Esophagus squamous epithelium (tissue), 5 donors: ENCODE measurements at regions not wholly inside any gene's neighbourhood (a gene's known extent, or its start where the extent isn't known, plus 50 kb on each side); places are given as distances from the start of the nearest gene placed in this dataset.

ENCODE experiments used
- DNase-seq: peaks from one replicate; lab custom pipeline; 2025; lab: John Stamatoyannopoulos, UW
- H3K27ac ChIP-seq, 4 donors: fragments of 200-600 bp; sonication (generic); one replicate each; pipeline ENCODE4 v1.5.1; 2016 to 2019; ENCODE audit warnings: mild to moderate bottlenecking in 1 of 4
- H3K27me3 ChIP-seq, 4 donors: fragments of 200-600 bp; sonication (generic); 1 replicate in 3 of 4; 2 replicates in 1 of 4; pipeline versions ENCODE4 v1.5.1 to v1.6.0; 2017 to 2021; ENCODE audit warnings: antibody characterized with exemption in 1 of 4
- H3K36me3 ChIP-seq, 3 donors: fragments of 200-600 bp; sonication (generic); one replicate each; pipeline ENCODE4 v1.5.1; 2016 to 2019
- H3K4me1 ChIP-seq, 3 donors: fragments of 200-600 bp; sonication (generic); one replicate each; pipeline ENCODE4 v1.5.1; 2017 to 2019
- H3K4me3 ChIP-seq, 4 donors: fragments of 200-600 bp; sonication (generic); 1 replicate in 3 of 4; 2 replicates in 1 of 4; pipeline ENCODE4 v1.5.1; 2016 to 2019; ENCODE audit warnings: mild to moderate bottlenecking in 2 of 4, moderate library complexity in 1 of 4
- H3K9me3 ChIP-seq, 3 donors: fragments of 200-600 bp; sonication (generic); one replicate each; pipeline ENCODE4 v1.5.1; 2016 to 2019
- CTCF ChIP-seq, 6 experiments: fragments of 450-650 bp in 4 of 6; fragments of 200-600 bp in 2 of 6; sonication (generic) in 2 of 6; IDR thresholded peaks; one replicate each; pipeline ENCODE4 v1.5.1; 2016 to 2019; ENCODE audit warnings: antibody characterized with exemption in 6 of 6, mild to moderate bottlenecking in 4 of 6, moderate library complexity in 4 of 6
- POLR2A ChIP-seq, 4 donors: fragments of 450-650 bp; IDR thresholded peaks; one replicate each; pipeline ENCODE4 v1.6.1; 2017; ENCODE audit warnings: antibody characterized with exemption in 4 of 4, mild to moderate bottlenecking in 4 of 4, moderate library complexity in 3 of 4
- WGBS, 2 donors: methylation state at CpG; one replicate each; pipeline ENCODE4 v1.1.5; 2018; 5-methylcytosine and 5-hydroxymethylcytosine counted together
- intact Hi-C: fragments of 100-400 bp; cut with DNase I; formaldehyde crosslinking; loops from one replicate; pipeline ENCODE4 v1.15.0; 2022
- donor health status: DM: yes; HTN: yes; CAD: no.

GRCh38 chr3:126259411-126260391, 79.3 kb upstream of the ALDH1L1 start:
- no peak for DNase-seq
- Histone ChIP-seq H3K9me3 (no peaks in the 10 kb centered on the region), H3K4me3 (peak overlapping the region in 1 of 4 donors; percentile 44), H3K36me3 (no peaks in the 10 kb centered on the region), H3K4me1 (peaks cover 0 to 18% (median 4%) of the 10 kb centered on the region in 3 donors), H3K27ac (peak overlapping the region in 3 of 4 donors; percentile 31 to 53 (median 52)), H3K27me3 (peaks cover 0 to 22% (median 0%) of the 10 kb centered on the region in 4 donors)
- intact Hi-C loops = loop anchor here (10.0 kb wide), 1 partner anchor 135 kb away; the partner anchor contains the start of gene CFAP100
- WGBS, 2 donors = 48 to 73% methylated on average over 10 to 20 of the region's 23 CpGs
- TF ChIP-seq CTCF (IDR thresholded peaks at IDR 0.05) (peak in 5 of 6 experiments; percentile 43 to 65 (median 61)), POLR2A (IDR thresholded peaks at IDR 0.05) (no peak)

- TF ChIP-seq CTCF (IDR thresholded peaks at IDR 0.05) (no peak), POLR2A (IDR thresholded peaks at IDR 0.05) (no peak)
- H3K27ac ChIP-seq = no peak overlapping the region
- no peak overlapping the region for H3K4me3 ChIP-seq
- DNase-seq = no peak
- H3K36me3 ChIP-seq = no peaks in the 10 kb centered on the region
- WGBS, 2 donors = 17 to 60% methylated on average over 1 of the region's 1 CpG
- intact Hi-C loops = loop anchor here (10.0 kb wide), 1 partner anchor 136 kb away; the partner anchor contains the start of gene CFAP100
- H3K4me1 ChIP-seq = peaks cover 0 to 13% (median 4%) of the 10 kb centered on the region in 3 donors
- H3K9me3 ChIP-seq = no peaks in the 10 kb centered on the region
- H3K27me3 ChIP-seq = peaks cover 0 to 13% (median 0%) of the 10 kb centered on the region in 4 donors
These were observed 78.3 kb upstream of the ALDH1L1 start for GRCh38 chr3:126258670-126259069.

DNA sequence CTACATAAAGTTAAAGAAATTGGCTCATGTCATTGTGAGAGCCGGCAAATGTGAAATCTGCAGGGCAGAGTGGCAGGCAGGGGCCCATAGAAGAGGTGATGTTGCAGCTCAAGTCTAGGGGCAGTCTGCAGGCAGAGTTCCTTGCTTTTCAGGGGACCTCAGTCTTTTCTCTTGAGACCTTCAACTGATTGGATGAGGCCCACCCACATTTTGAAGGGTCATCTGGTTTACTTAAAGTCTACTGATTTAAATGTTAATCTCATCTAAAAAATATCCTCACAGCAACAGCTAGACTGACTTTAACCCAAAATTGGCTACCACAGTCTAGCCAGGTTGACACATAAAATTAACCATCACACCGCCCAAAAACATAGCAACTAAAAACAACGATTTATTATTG, 77.6 kb upstream of the ALDH1L1 start:
- Histone ChIP-seq H3K4me3 (no peak overlapping the region), H3K27ac (no peak overlapping the region), H3K4me1 (peaks cover 0 to 13% (median 4%) of the 10 kb centered on the region in 3 donors), H3K36me3 (no peaks in the 10 kb centered on the region), H3K27me3 (peaks cover 0 to 13% (median 0%) of the 10 kb centered on the region in 4 donors), H3K9me3 (no peaks in the 10 kb centered on the region)
- intact Hi-C loops = loop anchor here (10.0 kb wide), 1 partner anchor 137 kb away; the partner anchor contains the start of gene CFAP100
- no peak for TF ChIP-seq POLR2A (IDR thresholded peaks at IDR 0.05)
- TF ChIP-seq CTCF (IDR thresholded peaks at IDR 0.05) = no peak
- 90 to 93% methylated on average over 3 of the region's 3 CpGs for WGBS, 2 donors
- DNase-seq = no peak

- Histone ChIP-seq H3K4me1 (peaks cover 0 to 13% (median 4%) of the 10 kb centered on the region in 3 donors), H3K27ac (no peak overlapping the region), H3K27me3 (peaks cover 0 to 13% (median 0%) of the 10 kb centered on the region in 4 donors), H3K36me3 (no peaks in the 10 kb centered on the region), H3K9me3 (no peaks in the 10 kb centered on the region), H3K4me3 (no peak overlapping the region)
- 77 to 92% methylated on average over 5 to 11 of the region's 11 CpGs for WGBS, 2 donors
- DNase-seq = no peak
- no peak for TF ChIP-seq CTCF (IDR thresholded peaks at IDR 0.05)
- no peak for TF ChIP-seq POLR2A (IDR thresholded peaks at IDR 0.05)
- intact Hi-C loops = loop anchor here (10.0 kb wide), 1 partner anchor 138 kb away; the partner anchor contains the start of gene CFAP100
These were observed 76.8 kb upstream of the ALDH1L1 start for GRCh38 chr3:126257174-126257573.
